Thyroid gland (tissue), 4 donors: ENCODE measurements at regions not wholly inside any gene's neighbourhood (a gene's known extent, or its start where the extent isn't known, plus 50 kb on each side); places are given as distances from the start of the nearest gene placed in this dataset.

Source experiments
- POLR2A ChIP-seq, 2 donors: fragments of 450-650 bp; IDR thresholded peaks; one replicate each; pipeline ENCODE4 v1.6.1; 2017; ENCODE audit warnings: antibody characterized with exemption in 2 of 2, mild to moderate bottlenecking in 2 of 2, moderate library complexity in 1 of 2
- TF ChIP-seq, protein P1 (sequence below), 6 experiments: fragments of 200-600 bp in 3 of 6; fragments of 450-650 bp in 3 of 6; sonication (generic) in 3 of 6; IDR thresholded peaks; one replicate each; pipeline ENCODE4 v1.5.1; 2016 to 2019; ENCODE audit warnings: antibody characterized with exemption in 6 of 6, mild to moderate bottlenecking in 2 of 6, inconsistent platforms in 1 of 6, moderate library complexity in 1 of 6

- TF ChIP-seq POLR2A (IDR thresholded peaks at IDR 0.05), result no peak
- TF ChIP-seq, protein P1, sequence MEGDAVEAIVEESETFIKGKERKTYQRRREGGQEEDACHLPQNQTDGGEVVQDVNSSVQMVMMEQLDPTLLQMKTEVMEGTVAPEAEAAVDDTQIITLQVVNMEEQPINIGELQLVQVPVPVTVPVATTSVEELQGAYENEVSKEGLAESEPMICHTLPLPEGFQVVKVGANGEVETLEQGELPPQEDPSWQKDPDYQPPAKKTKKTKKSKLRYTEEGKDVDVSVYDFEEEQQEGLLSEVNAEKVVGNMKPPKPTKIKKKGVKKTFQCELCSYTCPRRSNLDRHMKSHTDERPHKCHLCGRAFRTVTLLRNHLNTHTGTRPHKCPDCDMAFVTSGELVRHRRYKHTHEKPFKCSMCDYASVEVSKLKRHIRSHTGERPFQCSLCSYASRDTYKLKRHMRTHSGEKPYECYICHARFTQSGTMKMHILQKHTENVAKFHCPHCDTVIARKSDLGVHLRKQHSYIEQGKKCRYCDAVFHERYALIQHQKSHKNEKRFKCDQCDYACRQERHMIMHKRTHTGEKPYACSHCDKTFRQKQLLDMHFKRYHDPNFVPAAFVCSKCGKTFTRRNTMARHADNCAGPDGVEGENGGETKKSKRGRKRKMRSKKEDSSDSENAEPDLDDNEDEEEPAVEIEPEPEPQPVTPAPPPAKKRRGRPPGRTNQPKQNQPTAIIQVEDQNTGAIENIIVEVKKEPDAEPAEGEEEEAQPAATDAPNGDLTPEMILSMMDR (IDR thresholded peaks at IDR 0.05), result peak; percentile 49 to 90 (median 73)
Observed at GRCh38 chr5:1644810-1645571, 121.2 kb upstream of the LPCAT1 start.
